ENCODE measurements at regions not wholly inside any gene's neighbourhood (a gene's known extent, or its start where the extent isn't known, plus 50 kb on each side); places are given as distances from the start of the nearest gene placed in this dataset.
"Not testable (repeated sequence)": the region's sequence is repeated elsewhere in the genome, so short reads cannot be mapped to it uniquely, and the experiment has no call there.

DNA sequence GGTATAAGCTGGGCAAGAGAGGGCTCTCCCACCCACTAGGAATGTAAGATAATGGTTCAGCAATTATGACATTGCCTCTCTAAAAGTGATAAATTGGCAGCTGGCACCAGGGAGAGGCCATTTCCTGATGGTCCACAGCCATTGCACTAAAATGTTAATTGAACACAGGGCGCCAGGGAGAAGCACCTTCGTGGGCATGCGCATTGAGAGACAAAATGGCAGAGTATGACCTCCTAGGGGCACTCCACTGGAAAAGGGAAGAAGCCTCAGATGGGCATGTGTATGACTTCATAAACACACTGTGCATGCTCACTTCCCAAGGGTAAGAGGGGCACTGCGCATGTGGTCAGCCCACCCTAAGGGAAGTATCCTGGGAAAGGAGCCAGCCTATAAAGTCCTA is 419.2 kb downstream of the AGTPBP1 start:
- no peak for DNase-seq

DNA sequence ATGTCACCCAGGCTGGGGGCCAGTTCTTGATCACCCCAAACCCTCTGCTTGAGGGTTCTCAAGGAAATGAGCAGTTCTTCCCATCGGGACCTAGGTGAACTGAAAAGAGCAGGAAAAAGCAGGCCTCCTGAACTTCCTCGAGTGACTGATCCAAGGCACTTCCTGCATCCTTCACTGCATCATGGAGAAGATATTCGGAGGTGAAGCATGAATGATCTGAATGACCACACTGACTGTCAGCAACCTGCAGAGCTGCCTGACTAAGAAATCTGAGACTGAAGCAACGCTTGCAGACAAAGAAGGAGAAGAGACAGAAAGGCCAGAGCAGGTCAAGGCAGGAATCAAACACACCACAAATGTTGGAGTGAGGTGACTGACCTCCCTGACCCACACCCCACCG is 420.2 kb downstream of the AGTPBP1 start:
- DNase-seq = no peak

DNA sequence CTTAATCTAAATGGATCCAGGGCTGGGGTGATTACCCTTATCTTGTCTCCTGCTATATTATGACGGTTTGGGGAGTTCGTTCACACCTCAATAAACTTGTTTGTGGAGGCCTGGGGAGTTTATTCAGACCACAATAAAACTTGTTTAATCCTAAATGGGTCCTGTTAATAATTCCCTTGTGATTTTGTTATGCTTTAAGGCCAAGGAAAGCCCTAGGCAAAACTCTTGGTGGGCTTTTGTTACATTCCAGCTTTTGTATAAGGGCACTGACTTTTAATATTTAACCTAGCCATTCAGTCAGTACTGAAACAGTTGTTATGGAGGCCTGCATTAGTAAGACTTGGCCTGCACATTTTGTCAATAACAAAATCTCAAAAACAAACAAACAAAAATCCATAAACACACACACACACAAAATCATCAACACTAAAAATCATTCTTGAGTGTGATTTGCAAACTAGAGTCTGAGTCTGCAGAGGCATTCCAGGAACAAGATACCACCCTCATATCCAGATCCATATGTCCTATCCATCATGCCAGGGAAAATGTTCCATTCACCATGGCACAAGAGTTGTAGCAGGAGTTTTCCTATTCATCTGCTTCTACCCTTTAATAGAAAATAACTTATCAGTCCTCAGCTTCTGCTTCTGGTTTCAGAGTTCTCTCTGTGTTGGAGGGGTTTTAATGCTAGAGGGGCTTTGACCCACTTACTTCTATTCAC is 421.7 kb downstream of the AGTPBP1 start:
- DNase-seq = no peak

DNA sequence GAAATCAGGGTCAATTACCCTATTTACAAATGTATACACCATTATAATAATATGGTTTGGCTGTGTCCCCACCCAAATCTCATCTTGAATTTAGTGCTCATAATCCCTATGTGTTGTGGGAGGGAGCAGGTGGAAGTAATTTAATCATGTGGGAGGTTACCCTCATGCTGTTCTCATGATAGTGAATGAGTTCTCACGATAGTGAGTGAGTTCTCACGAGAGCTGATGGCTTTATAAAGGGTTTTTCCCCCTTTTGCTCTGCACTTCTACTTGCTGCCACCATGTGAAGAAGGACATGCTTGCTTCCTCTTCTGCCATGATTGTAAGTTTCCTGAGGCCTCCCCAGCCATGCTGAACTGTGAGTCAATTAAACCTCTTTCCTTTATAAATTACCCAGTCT is 426.2 kb downstream of the AGTPBP1 start:
- DNase-seq = not testable (repeated sequence)

DNA sequence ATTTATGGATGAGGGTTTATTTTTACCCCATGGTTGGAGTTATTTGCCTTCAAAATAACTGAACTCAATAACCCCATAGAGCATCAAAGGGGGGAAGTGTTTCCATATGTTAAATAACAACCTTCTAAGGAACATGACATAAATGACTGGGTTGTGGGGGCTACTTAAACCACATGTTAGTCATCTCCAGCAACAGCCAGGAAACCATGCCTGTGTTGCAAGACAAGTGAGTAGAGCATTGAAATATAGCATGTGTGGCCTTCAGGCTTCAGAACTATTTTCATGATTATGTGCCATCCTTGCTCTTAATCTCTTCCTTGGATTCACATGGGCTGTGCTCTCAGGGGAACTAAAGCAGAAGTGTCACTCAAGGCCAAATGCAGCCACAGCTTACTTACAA is 431.2 kb downstream of the AGTPBP1 start:
- DNase-seq = no peak

DNA sequence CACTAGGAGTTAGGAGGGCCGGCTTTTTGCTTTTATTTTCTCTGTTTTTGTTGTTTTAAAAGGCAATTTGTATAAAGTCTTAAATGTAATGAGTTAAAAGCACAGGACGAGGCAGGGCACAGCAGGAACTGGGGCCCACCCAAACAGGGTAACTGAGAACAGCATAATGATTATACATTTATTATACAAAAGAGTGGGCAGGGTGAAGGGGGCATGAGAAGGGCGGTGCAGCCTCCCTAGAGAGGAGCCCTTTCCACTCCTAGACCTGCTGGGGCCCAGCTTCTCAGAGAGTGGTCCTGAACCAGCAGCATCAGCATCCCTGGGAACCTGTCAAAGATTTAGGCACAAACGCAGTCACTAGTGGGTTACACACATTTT is 438.0 kb downstream of the AGTPBP1 start:
- DNase-seq = no peak

DNA sequence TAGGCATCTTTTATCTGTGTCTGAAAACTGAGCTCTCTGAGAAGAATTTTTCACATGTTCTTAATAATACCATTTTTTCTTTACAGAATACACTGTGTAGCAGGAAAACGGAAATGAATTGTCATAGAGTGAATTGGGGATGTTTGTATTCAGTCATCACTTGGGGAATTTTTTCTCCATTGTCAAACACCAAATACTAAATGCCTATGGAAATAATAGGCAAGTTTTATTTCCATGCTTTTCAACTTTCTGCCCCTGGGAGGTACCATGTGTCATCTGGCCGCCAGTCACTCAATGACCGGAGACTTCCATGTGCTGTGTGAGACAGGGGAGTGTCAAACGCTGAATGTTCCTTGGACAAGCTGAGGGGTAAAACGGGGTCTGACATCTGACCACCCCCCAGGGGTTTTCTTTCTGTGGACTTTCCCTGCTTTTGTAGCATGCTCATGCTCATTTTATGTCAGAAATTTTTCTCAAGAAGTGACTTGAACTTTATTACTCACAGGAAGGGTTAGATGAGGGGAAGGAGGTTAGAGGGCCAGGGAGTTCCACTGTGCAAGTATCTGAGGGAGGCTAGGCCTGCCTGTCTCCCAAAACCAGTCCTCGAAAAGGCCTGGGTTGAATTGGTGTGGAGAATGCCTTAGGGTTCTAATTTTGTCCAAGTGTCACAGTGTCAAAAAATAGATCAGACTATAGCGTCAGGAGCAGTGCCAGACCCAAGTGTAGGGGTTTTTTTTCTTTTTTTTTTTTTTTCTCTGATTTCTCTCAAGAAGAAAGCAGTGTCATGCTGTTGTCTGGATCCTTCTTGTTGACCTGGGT is 438.6 kb downstream of the AGTPBP1 start:
- DNase-seq = no peak

DNA sequence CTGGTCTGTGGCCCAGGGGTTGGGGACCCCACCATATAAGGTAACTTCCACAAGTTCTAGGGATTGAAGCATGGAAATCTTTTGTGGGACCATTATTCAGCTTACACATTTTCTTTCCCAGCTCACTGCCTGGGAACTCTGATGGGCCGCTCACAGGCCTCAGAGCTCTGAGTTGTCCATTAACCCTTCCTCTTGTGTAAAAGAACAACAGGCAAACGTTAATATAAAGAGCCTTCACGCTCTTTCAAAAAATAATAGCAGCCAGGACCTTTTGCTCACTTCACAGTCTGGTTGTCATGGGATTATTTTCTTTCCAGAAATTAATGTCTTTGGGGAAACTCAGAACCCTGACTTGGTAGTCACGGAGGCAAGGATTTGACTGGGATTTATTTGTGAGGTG is 443.3 kb downstream of the AGTPBP1 start:
- DNase-seq = no peak

DNA sequence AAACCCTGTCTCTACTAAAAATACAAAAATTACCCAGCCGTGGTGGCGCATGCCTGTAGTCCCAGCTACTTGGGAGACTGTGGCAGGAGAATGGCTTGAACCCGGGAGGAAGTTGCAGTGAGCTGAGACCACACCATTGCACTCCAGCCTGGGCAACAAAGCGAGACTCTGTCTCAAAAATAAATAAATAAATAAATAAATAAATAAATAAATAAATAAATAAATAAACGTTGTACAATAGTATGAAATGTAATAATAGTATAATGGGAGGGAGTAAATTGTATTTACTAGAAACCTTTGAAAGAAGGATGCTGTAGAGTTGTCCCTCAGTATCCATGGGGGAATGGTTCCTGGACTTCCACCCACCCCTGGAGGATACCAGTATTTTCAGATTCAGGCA is 446.5 kb downstream of the AGTPBP1 start:
- DNase-seq = not testable (repeated sequence)

DNA sequence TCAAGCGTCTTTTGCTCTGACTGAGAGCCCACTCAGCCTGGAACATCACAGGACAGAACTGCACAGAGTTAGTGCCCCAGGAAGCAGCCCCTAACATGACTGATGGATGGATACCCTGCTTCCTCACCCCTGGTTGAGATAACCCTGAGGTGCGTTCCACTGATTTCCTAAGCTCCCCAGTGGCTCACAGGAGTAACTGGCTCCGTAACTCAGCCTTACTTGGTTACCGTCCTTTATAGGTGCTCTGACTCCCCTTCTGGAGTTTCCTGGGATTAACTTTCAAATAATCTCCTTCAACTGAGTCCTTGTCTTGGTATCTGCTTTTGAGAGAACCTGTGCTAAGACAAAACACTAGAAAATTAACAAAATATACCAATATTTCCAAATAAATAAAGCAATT is 449.5 kb downstream of the AGTPBP1 start:
- no peak for DNase-seq

DNA sequence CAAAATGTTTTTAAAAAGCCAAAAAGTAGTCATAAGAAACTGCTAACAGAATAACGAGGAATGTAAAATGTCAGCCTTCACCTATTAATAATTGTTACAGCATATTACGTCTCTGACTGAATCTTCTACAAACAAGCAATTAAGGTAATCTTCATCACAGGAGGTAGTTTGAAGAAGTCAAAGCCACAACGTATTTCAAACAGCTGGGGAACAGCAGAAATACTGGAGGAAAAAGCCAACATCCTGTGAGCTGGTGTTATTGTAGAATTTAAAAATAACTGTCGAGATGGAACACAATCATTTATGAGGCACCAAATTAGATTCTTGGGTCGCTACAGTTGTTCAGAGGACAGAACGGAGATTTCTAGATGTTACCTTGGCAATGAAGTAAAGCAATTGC is 450.5 kb downstream of the AGTPBP1 start:
- no peak for DNase-seq

DNA sequence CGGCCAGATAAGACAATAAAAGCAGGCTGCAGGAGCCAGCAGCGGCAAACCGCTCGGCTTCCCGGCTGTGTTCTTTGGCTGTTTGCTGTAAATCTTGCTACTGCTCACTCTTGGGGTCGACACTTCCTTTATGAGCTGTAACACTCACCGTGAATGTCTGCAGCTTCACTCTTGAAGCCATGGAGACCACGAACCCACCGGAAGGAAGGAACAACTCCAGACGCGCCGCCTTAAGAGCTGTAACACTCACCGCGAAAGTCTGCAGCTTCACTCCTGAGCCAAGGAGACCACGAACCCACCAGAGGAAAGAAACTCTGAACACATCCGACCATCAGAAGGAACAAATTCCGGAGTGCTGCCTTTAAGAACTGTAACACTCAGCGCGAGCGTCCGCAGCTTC is 451.7 kb downstream of the AGTPBP1 start:
- no peak for DNase-seq

DNA sequence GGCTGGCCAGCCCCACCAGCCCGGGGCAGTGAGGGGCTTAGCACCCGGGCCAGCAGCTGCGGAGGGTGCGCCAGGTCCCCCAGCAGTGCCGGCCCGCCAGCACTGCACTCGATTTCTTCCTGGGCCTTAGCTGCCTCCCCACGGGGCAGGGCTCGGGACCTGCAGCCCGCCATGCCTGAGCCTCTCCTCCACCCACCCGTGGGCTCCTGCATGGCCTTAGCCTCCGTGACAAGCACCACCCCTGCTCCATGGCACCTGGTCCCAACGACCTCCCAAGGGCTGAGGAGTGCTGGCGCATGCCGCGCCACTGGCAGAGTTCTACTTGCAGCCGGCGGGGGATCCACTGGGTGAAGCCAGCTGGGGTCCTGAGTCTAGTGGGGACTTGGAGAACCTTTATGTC is 452.6 kb downstream of the AGTPBP1 start:
- no peak for DNase-seq

DNA sequence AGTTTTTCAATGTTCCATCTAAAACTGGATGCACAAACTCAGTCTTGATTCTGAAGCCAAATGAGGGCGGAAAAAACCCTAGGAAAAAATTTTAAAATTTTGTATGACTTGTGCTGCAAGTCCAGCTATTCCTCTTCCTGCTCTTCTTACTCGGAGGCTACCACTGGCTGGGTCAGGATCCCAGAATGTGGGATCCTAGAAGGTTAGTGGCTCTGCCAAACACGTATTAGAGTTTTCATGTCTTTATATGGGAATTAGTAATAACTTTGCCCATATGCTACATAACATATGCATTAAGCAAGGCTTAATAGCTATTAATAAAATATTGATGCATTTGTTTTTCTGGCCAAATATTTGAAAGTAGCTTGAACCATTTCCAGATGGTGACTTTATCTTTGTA is 458.3 kb downstream of the AGTPBP1 start:
- no peak for DNase-seq

DNA sequence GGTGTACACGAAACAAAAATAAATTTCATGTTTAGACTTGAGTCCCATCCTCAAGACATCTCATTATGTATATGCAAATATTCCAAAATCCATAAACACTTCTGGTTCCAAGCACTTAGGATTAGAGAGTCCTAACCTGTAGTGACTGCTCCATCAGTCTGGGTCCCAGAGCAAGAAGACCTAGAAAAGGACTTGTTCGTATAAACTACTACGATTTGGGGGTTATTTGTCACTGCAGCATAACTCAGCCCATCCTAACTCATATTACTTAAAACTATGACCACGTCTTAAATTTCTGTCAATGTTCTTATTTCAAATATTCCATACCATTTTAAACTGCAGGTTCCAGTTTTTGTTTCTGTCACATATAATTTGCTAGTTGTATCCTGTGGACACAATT is 463.0 kb downstream of the AGTPBP1 start:
- DNase-seq = no peak

DNA sequence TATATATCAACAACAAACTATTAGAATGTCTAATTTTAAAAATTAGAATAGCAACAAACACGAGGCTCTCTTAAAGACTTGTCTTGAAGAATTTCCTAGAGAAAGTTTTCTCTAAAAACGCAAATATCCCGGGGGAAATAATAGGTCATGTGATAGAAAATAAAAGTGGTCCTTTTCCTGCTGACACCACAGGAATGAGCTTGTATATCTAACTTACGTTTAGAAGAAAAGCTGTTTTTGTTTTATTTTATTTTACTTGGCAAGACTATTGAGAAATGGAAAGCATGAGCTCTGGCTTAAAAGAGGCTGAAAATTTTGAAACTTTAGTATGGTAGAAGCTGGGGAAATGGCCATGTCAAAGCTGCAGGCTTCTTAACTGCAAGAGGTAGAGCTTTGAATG is 465.0 kb downstream of the AGTPBP1 start:
- DNase-seq = no peak

DNA sequence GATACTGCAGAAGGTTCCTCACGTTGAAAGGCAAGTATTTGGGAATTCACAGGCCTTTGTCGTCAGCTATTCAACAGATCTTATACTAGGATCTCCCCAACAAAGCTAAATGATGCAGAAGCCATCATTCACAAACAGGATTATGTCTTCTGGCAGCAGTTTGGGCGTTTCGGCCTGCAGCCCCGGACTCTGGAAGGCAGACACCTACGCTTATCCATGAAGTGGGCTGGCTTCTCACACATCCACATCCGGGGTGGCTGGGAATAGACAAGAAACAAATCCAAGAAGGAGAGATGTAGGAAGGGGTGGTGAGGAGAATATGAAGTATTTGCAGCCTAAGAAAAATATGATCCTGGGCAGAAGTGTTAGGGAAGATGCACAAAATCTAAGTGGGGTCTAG is 471.9 kb downstream of the AGTPBP1 start:
- DNase-seq = no peak

DNA sequence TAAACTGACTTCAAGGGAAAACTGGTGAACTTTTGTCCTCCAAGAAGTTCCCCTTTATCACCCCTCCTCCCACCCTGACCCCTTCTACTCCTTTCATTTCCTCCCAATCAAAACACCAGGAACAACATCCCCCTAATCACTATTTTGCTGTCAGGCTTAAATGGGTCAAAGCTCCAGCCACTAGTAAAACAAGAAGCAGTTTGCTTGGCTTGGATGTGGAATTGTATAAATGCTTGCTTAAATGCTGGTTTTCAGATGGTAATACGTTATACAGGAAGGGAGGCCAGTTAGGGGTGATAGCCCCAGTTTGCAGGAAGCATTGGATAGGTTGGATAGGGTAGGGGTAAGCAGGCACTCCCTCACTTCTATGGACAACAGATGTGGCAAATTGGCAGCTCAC is 473.6 kb downstream of the AGTPBP1 start:
- DNase-seq = no peak

DNA sequence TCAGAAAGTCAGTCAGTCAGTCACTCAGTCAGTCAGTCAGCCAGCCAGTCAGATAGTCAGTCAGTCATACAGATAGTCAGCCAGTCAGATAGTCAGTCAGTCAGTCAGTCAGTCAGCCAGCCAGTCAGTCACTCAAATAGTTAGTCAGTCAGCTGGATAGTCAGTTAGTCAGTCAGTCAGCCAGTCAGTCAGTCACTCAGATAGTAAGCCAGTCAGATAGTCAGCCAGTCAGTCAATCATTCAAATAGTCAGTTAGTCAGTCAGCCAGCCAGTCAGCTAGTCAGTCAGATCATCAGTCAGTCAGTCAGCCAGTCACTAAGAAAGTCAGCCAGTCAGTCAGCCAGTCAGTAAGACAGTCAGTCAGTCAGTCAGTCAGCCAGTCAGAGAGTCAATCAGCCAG is 477.1 kb downstream of the AGTPBP1 start:
- DNase-seq = no peak

DNA sequence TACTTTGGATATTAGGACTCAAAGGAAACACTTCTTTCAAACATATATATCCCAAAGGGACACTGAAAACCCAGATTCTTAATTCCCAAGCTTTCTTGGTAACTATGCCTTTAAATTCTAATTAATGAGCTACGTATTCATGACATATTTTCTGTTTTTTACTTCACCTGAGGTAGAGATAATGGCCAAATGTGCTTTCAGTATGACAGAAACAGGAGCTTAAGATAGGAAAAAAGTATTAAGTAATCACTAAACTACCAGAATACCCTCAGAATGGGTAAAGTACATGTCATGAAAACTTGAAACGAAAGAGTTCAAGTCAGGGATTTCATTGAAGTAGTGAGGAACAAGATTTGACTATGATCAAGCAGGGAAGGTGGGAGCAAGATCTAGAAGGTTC is 478.5 kb downstream of the AGTPBP1 start:
- no peak for DNase-seq

DNA sequence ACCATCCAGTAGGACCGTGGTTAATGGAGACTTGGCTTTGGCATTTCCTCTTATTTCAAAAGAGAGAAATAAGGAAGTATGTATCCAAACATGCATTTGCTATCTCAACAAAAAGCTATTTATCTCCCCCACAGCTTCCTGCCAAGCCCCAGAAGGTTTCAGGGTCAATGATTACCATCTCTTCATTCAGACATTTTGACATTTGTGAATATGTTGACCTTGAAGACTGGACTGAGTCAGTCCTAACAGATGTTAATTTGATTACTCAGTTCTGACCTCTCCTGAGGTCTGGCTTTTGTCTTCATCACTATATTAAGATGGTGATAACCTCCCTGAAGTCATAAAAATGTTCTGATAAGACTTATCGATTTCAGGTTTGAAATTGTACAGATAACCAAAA is 479.4 kb downstream of the AGTPBP1 start:
- no peak for DNase-seq

DNA sequence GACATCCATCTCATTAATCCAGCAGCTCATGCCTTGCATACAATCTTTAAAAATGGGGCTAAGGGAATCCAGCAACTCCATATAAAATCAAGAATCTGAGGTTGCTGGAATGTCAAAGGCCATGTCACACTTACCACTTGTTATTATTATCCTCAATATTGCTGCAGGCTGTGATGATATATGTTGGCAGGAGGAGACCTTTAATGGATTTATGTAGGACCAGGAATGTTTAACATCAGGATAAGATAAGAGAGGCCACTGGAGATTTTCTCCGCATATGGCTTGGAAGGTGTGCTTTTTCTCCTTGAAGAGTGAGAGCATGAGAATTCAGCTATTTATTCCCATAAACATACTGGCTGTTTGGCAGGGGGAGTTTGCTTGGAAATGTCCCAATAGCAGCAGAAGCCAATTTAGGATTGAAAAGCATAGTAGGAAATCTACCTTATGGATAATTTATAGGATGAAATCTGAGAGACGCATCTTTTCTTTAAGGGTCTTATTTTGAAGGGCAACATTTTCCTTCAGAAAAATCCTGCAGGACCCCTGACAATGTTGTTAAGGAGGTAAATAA is 481.4 kb downstream of the AGTPBP1 start:
- no peak for DNase-seq

DNA sequence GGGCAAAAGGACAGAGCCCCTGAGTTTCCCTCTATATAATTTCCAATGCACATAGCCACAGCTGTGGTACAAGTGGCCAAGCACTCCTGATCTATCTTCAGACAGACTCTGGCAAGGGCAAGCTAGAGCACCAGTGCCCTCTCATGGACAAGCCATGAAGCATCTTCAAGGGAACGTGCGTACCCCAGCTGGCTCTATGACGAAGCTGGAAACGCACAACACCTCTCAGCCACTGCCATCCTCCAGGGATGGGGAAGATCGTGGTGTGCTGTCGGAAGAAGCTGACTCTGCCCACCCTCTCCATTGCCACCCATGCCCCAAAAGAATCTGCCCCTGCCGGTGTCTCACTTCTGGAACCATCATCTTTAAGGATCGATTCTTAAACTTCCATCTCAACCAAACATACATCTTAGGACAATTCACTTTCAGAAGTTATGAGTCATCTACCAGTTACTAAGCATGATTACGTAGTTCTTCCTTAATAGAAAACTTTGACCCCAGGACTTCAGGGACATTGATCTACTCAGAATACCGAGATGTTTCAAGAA is 482.9 kb downstream of the AGTPBP1 start:
- DNase-seq = peak; percentile 76

DNA sequence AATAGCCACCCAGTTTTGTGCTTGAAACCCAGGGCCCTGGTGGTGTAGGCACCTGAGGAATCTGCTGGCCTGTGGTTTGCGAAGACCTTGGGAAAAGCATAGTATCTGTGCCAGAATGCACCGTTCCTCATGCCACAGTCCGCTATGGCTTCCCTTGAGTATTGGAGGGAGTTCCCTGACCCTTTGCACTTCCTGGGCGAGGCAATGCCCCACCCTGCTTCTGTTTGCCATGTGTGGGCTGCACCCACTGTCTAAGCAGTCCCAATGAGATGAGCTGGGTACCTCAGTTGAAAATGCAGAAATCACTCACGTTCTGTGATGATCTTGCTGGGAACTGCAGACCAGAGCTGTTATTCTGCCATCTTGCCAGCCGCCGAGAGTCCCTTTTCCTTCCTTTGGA is 483.5 kb downstream of the AGTPBP1 start:
- DNase-seq = no peak
